H9 (cell line): ENCODE measurements at regions not wholly inside any gene's neighbourhood (a gene's known extent, or its start where the extent isn't known, plus 50 kb on each side); places are given as distances from the start of the nearest gene placed in this dataset.

ENCODE experiments used
- DNase-seq: peaks from one replicate; pipeline ENCODE4 v3.0.0-alpha.2; 2017
- H2AFZ ChIP-seq: one replicate; pipeline ENCODE4 v1.6.1; 2013; ENCODE audit warnings: mild to moderate bottlenecking, low read length, control low read depth, moderate library complexity
- H2AK5ac ChIP-seq: 2 replicates; pipeline ENCODE4 v1.6.1; 2013; ENCODE audit warnings: low read length, control low read depth, mixed read lengths; ENCODE audit not compliant: insufficient read length
- H2BK120ac ChIP-seq: one replicate; pipeline ENCODE4 v1.6.1; 2013; ENCODE audit warnings: low read depth, mild to moderate bottlenecking, low read length, control low read depth, inconsistent platforms; ENCODE audit not compliant: poor library complexity, severe bottlenecking
- H2BK12ac ChIP-seq: 2 replicates; pipeline ENCODE4 v1.6.1; 2013; ENCODE audit warnings: low read length, control low read depth, mixed read lengths, low read depth; ENCODE audit not compliant: insufficient read length
- H2BK15ac ChIP-seq: 2 replicates; pipeline ENCODE4 v1.6.1; 2013; ENCODE audit warnings: low read depth, low read length, control low read depth
- H2BK20ac ChIP-seq: one replicate; pipeline ENCODE4 v1.6.1; 2013; ENCODE audit warnings: low read depth, mild to moderate bottlenecking, low read length, control low read depth, inconsistent platforms; ENCODE audit not compliant: poor library complexity, severe bottlenecking
- H2BK5ac ChIP-seq: 2 replicates; pipeline ENCODE4 v1.6.1; 2013; ENCODE audit warnings: low read length, control low read depth, mixed read lengths; ENCODE audit not compliant: insufficient read length
- H3K14ac ChIP-seq: 2 replicates; pipeline ENCODE4 v1.6.1; 2013; ENCODE audit warnings: low read length, control low read depth; ENCODE audit not compliant: insufficient read depth
- H3K18ac ChIP-seq: 2 replicates; pipeline ENCODE4 v1.6.1; 2013; ENCODE audit warnings: low read depth, mild to moderate bottlenecking, mixed read lengths, low read length, control low read depth; ENCODE audit not compliant: insufficient read length
- H3K23ac ChIP-seq: 2 replicates; pipeline ENCODE4 v1.6.1; 2013; ENCODE audit warnings: low read length, control low read depth, mixed read lengths, low read depth; ENCODE audit not compliant: insufficient read length
- H3K23me2 ChIP-seq: 2 replicates; pipeline ENCODE4 v1.6.1; 2013; ENCODE audit warnings: low read depth, mild to moderate bottlenecking, mixed read lengths, low read length, control low read depth; ENCODE audit not compliant: insufficient read length, poor library complexity, severe bottlenecking
- H3K27ac ChIP-seq: 2 replicates; pipeline ENCODE4 v1.5.1; 2013; ENCODE audit warnings: low read length, control low read depth, mixed read lengths, low read depth; ENCODE audit not compliant: insufficient read length
- H3K27me3 ChIP-seq: 2 replicates; pipeline ENCODE4 v1.6.1; 2013; ENCODE audit warnings: low read length, control low read depth, inconsistent platforms; ENCODE audit not compliant: insufficient read depth
- H3K4ac ChIP-seq: 2 replicates; pipeline ENCODE4 v1.6.1; 2013; ENCODE audit warnings: low read depth, mild to moderate bottlenecking, control low read depth, inconsistent platforms, low read length, moderate library complexity
- H3K4me1 ChIP-seq: 2 replicates; pipeline ENCODE4 v1.6.1; 2013; ENCODE audit warnings: low read length, control low read depth, inconsistent platforms; ENCODE audit not compliant: insufficient read depth
- H3K4me2 ChIP-seq: 2 replicates; pipeline ENCODE4 v1.6.1; 2013; ENCODE audit warnings: low read length, control low read depth, mixed read lengths; ENCODE audit not compliant: insufficient read length, insufficient read depth
- H3K56ac ChIP-seq: 2 replicates; pipeline ENCODE4 v1.6.1; 2013; ENCODE audit warnings: low read depth, mild to moderate bottlenecking, mixed read lengths, low read length, control low read depth; ENCODE audit not compliant: insufficient read length
- H3K79me1 ChIP-seq: 2 replicates; pipeline ENCODE4 v1.6.1; 2013; ENCODE audit warnings: low read depth, mild to moderate bottlenecking, moderate library complexity, low read length, control low read depth, inconsistent platforms; ENCODE audit not compliant: insufficient read depth, poor library complexity, severe bottlenecking
- H3K79me2 ChIP-seq: 2 replicates; pipeline ENCODE4 v1.6.1; 2013; ENCODE audit warnings: low read length, control low read depth, inconsistent platforms; ENCODE audit not compliant: insufficient read depth
- H3K9ac ChIP-seq: 2 replicates; pipeline ENCODE4 v1.6.1; 2013; ENCODE audit warnings: low read length, control low read depth, mixed read lengths; ENCODE audit not compliant: insufficient read length; ENCODE audit errors: extremely low read depth
- H3K9me3 ChIP-seq: one replicate; pipeline ENCODE4 v1.6.1; 2013; ENCODE audit warnings: low read depth, low read length, inconsistent platforms; ENCODE audit not compliant: control insufficient read depth
- H3T11ph ChIP-seq: one replicate; pipeline ENCODE4 v1.6.1; 2013; ENCODE audit warnings: mild to moderate bottlenecking, low read length, control low read depth, inconsistent platforms
- H4K20me1 ChIP-seq: one replicate; pipeline ENCODE4 v1.6.1; 2013; ENCODE audit not compliant: control insufficient read depth, insufficient read length, insufficient read depth
- H4K5ac ChIP-seq: 2 replicates; pipeline ENCODE4 v1.6.1; 2013; ENCODE audit warnings: low read depth, mild to moderate bottlenecking, mixed read lengths, low read length, control low read depth; ENCODE audit not compliant: insufficient read length
- H4K8ac ChIP-seq: replicated peaks from 2 replicates; pipeline ENCODE4 v1.6.1; 2013; ENCODE audit warnings: low read length, control low read depth, mixed read lengths, low read depth; ENCODE audit not compliant: insufficient read length
- H4K91ac ChIP-seq: 2 replicates; pipeline ENCODE4 v1.6.1; 2013; ENCODE audit warnings: low read depth, mild to moderate bottlenecking, moderate library complexity, mixed read lengths, low read length, control low read depth; ENCODE audit not compliant: insufficient read length
- H3K27ac Mint-ChIP-seq, 3 experiments: 2 replicates in 2 of 3; 3 replicates in 1 of 3; pipeline ENCODE4 v1.8.0; 2020 to 2021; ENCODE audit warnings: mixed read lengths in 3 of 3, mild to moderate bottlenecking in 1 of 3, moderate library complexity in 1 of 3
- H3K27me3 Mint-ChIP-seq: 2 replicates; pipeline ENCODE4 v1.8.0; 2021; ENCODE audit warnings: low read depth, mild to moderate bottlenecking, moderate library complexity, mixed read lengths
- H3K36me3 Mint-ChIP-seq, 3 experiments: 2 replicates in 2 of 3; 3 replicates in 1 of 3; pipeline ENCODE4 v1.8.0; 2020 to 2021; ENCODE audit warnings: low read depth in 3 of 3, mixed read lengths in 3 of 3; ENCODE audit not compliant: insufficient read depth in 1 of 3
- H3K4me1 Mint-ChIP-seq, 2 experiments: 2 replicates each; pipeline ENCODE4 v1.8.0; 2020; ENCODE audit warnings: mixed read lengths in 2 of 2
- H3K4me3 Mint-ChIP-seq, 2 experiments: 2 replicates in 1 of 2; 3 replicates in 1 of 2; pipeline ENCODE4 v1.8.0; 2020 to 2021; ENCODE audit warnings: mild to moderate bottlenecking in 2 of 2, mixed read lengths in 2 of 2, moderate library complexity in 1 of 2
- H3K9me3 Mint-ChIP-seq, 2 experiments: 2 replicates in 1 of 2; 3 replicates in 1 of 2; pipeline ENCODE4 v1.8.0; 2020; ENCODE audit warnings: mild to moderate bottlenecking in 2 of 2, mixed read lengths in 2 of 2, moderate library complexity in 1 of 2
- CTCF ChIP-seq: fragments of 200-600 bp; sonication (generic); conservative IDR thresholded peaks from 3 replicates; pipeline ENCODE4 v1.8.0; 2021; ENCODE audit warnings: antibody characterized with exemption, mild to moderate bottlenecking
- WGBS: extraction: QIAGEN DNeasy Blood & Tissue Kit; methylation state at CpG from one replicate; pipeline ENCODE4 v1.1.7; 2013; ENCODE audit warnings: missing lambda C conversion rate, low lambda C conversion rate, mixed read lengths; ENCODE audit not compliant: insufficient read length; ENCODE audit errors: extremely low coverage; 5-methylcytosine and 5-hydroxymethylcytosine counted together

GRCh38 chr15:93428150-93428549 lies 339.1 kb upstream of the RGMA start:
- no peak for TF ChIP-seq CTCF
- Histone ChIP-seq H3K9me3 (no peaks in the 10 kb centered on the region), H2BK20ac (no peak overlapping the region), H3K79me2 (no peaks in the 10 kb centered on the region), H3K14ac (no peak overlapping the region), H2AFZ (no peak overlapping the region), H2BK12ac (no peak overlapping the region), H2BK15ac (no peak overlapping the region), H4K91ac (no peak overlapping the region), H3K23ac (no peak overlapping the region), H4K20me1 (no peaks in the 10 kb centered on the region), H3K9ac (no peak overlapping the region), H3K27ac (no peak overlapping the region), H4K5ac (no peak overlapping the region), H4K8ac (no peak overlapping the region), H3K56ac (no peak overlapping the region), H3K4me2 (no peak overlapping the region), H3T11ph (no peak overlapping the region), H3K18ac (no peak overlapping the region), H3K4ac (no peak overlapping the region), H3K27me3 (no peaks in the 10 kb centered on the region), H2AK5ac (no peak overlapping the region), H2BK5ac (no peak overlapping the region), H2BK120ac (no peak overlapping the region), H3K23me2 (no peaks in the 10 kb centered on the region), H3K4me1 (no peaks in the 10 kb centered on the region; the same call in 1 of the 2 replicates), H3K79me1 (no peaks in the 10 kb centered on the region)
- Mint-ChIP-seq H3K9me3 (peaks cover 4 to 8% of the 10 kb centered on the region in 2 experiments; a peak in 4 of 5 replicates), H3K27ac (no peak overlapping the region), H3K36me3 (peaks cover 3 to 6% (median 4%) of the 10 kb centered on the region in 3 experiments; a peak in 5 of 7 replicates), H3K27me3 (peaks cover 15% of the 10 kb centered on the region), H3K4me3 (no peak overlapping the region), H3K4me1 (peaks cover 14 to 15% of the 10 kb centered on the region in 2 experiments)
- DNase-seq, result no peak
- WGBS, result no CpG with 5 or more reads among the region's 3 CpGs
